ENCODE measurements at regions not wholly inside any gene's neighbourhood (a gene's known extent, or its start where the extent isn't known, plus 50 kb on each side); places are given as distances from the start of the nearest gene placed in this dataset.

- TF ChIP-seq EZH2phosphoT487 (IDR thresholded peaks at IDR 0.05; ENCODE audit: insufficient read depth, low read depth) (no peak), EZH2 (IDR thresholded peaks at IDR 0.05; ENCODE audit: insufficient read depth, poor library complexity, severe bottlenecking) (no peak)
Measured at GRCh38 chr1:57707631-57708030, 283.8 kb upstream of the DAB1 start.
